Small intestine (tissue), 7 donors: ENCODE measurements at regions not wholly inside any gene's neighbourhood (a gene's known extent, or its start where the extent isn't known, plus 50 kb on each side); places are given as distances from the start of the nearest gene placed in this dataset.
"Not testable (repeated sequence)": the region's sequence is repeated elsewhere in the genome, so short reads cannot be mapped to it uniquely, and the experiment has no call there.

Experiments
- DNase-seq, 2 donors: peaks; one replicate each; pipeline versions ENCODE4 v3.0.0 to v3.0.0-alpha.2; 2013
- FAIRE-seq: peaks from 2 replicates; lab custom pipeline; 2012; peaks lifted over from hg19 to GRCh38; lab: Jason Lieb, UNC
- H3K27ac ChIP-seq, 3 donors: one replicate each; pipeline ENCODE4 v1.5.1; 2013; ENCODE audit warnings: low read length in 2 of 3, mild to moderate bottlenecking in 2 of 3, control low read depth in 1 of 3, inconsistent platforms in 1 of 3, low read depth in 1 of 3, moderate library complexity in 1 of 3
- H3K27me3 ChIP-seq, 3 donors: one replicate each; pipeline ENCODE4 v1.6.1; 2013; ENCODE audit warnings: low read length in 3 of 3, inconsistent platforms in 1 of 3; ENCODE audit not compliant: control insufficient read depth in 3 of 3, insufficient read depth in 3 of 3
- H3K36me3 ChIP-seq, 3 donors: one replicate each; pipeline ENCODE4 v1.6.1; 2013; ENCODE audit warnings: low read length in 3 of 3, inconsistent platforms in 1 of 3, low read depth in 1 of 3, mild to moderate bottlenecking in 1 of 3, moderate library complexity in 1 of 3; ENCODE audit not compliant: control insufficient read depth in 3 of 3, insufficient read depth in 2 of 3
- H3K4me1 ChIP-seq, 3 donors: one replicate each; pipeline ENCODE4 v1.6.1; 2013; ENCODE audit warnings: low read length in 2 of 3, inconsistent platforms in 1 of 3, low read depth in 1 of 3, mild to moderate bottlenecking in 1 of 3, moderate library complexity in 1 of 3; ENCODE audit not compliant: control insufficient read depth in 3 of 3, insufficient read depth in 2 of 3
- H3K4me3 ChIP-seq, 3 donors: one replicate each; pipeline ENCODE4 v1.5.1; 2013; ENCODE audit warnings: low read length in 3 of 3, control low read depth in 1 of 3, inconsistent platforms in 1 of 3, low read depth in 1 of 3, mild to moderate bottlenecking in 1 of 3, moderate library complexity in 1 of 3
- H3K9me3 ChIP-seq, 2 donors: one replicate each; pipeline ENCODE4 v1.6.1; 2013; ENCODE audit warnings: low read depth in 1 of 2, low read length in 1 of 2; ENCODE audit not compliant: control insufficient read depth in 2 of 2, insufficient read depth in 1 of 2
- WGBS, 3 donors: extraction: QIAGEN DNeasy Blood & Tissue Kit; methylation state at CpG; one replicate each; pipeline ENCODE4 v1.1.7; 2013; 5-methylcytosine and 5-hydroxymethylcytosine counted together
- donor health status: healthy with polysubstance abuse.
- donor health status: control.
- donor health status: control.
- donor health status: Bipolar disorder and iron deficiency.
- donor health status: healthy.

GRCh38 chr6:30814146-30815040 lies 69.9 kb upstream of the DDR1 start:
- WGBS, 3 donors, result 49 to 62% (median 55%) methylated on average over 11 of the region's 11 CpGs
- FAIRE-seq (no peak), DNase-seq (peak in 1 of 2 donors; percentile 40)
- Histone ChIP-seq H3K4me3 (no peak overlapping the region), H3K27ac (peak overlapping the region in 2 of 3 donors; percentile 55 to 60), H3K9me3 (no peaks in the 10 kb centered on the region), H3K27me3 (no peaks in the 10 kb centered on the region), H3K36me3 (no peaks in the 10 kb centered on the region), H3K4me1 (peaks cover 0 to 19% (median 3%) of the 10 kb centered on the region in 3 donors)

GRCh38 chr6:30813631-30814145 lies 69.3 kb upstream of the IER3 start:
- no peak overlapping the region for H3K4me3 ChIP-seq
- WGBS, 3 donors, result 54 to 66% (median 62%) methylated on average over 9 of the region's 9 CpGs
- H3K9me3 ChIP-seq, result no peaks in the 10 kb centered on the region
- FAIRE-seq (no peak), DNase-seq (peak in 1 of 2 donors; percentile 52)
- no peaks in the 10 kb centered on the region for H3K27me3 ChIP-seq
- peaks cover 0 to 19% (median 3%) of the 10 kb centered on the region in 3 donors for H3K4me1 ChIP-seq
- peak overlapping the region in 2 of 3 donors; percentile 60 to 64 for H3K27ac ChIP-seq
- no peaks in the 10 kb centered on the region for H3K36me3 ChIP-seq

DNA sequence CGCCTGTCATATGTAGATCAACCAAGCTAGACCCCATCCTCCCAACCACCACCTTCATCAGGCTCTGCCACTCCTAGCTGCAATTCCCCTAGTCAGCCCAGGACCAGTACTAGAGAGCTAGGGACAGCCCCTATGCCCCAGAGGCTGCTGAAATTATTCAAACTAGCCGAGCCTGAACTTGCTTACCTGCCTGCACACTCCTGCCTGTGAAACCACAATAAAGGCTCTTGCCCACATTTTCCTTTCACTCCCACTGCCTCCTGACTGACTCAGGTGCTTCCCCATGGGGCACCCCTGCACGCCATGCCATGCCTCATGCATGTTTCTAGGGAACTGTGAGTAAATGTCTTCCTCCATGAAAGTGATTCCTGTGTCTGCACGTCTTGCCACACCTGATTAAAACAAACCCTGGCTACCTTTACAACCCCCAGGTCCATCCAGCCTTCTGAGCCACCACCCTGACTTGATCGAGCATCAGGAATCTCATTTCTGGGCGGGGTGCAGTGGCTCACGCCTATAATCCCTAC lies 66.5 kb upstream of the IER3 start:
- no peaks in the 10 kb centered on the region for H3K36me3 ChIP-seq
- DNase-seq (peak in 1 of 2 donors; percentile 44), FAIRE-seq (no peak)
- H3K9me3 ChIP-seq, result no peaks in the 10 kb centered on the region
- no peak overlapping the region for H3K4me3 ChIP-seq
- H3K27me3 ChIP-seq, result no peaks in the 10 kb centered on the region
- no peak overlapping the region for H3K27ac ChIP-seq
- peaks cover 0 to 16% (median 3%) of the 10 kb centered on the region in 3 donors for H3K4me1 ChIP-seq
- 50 to 67% (median 64%) methylated on average over 7 of the region's 7 CpGs for WGBS, 3 donors

GRCh38 chr6:30807566-30807965 lies 63.2 kb upstream of the IER3 start:
- not testable (repeated sequence) for DNase-seq, H3K9me3 ChIP-seq, H3K27me3 ChIP-seq, H3K4me3 ChIP-seq, H3K36me3 ChIP-seq, FAIRE-seq, H3K27ac ChIP-seq, H3K4me1 ChIP-seq
- 89 to 97% (median 96%) methylated on average over 17 to 26 of the region's 26 CpGs for WGBS, 3 donors

- 79 to 89% (median 79%) methylated on average over 13 to 14 of the region's 14 CpGs for WGBS, 3 donors
Measured at GRCh38 chr6:30806581-30807183, 62.3 kb upstream of the IER3 start.

DNA sequence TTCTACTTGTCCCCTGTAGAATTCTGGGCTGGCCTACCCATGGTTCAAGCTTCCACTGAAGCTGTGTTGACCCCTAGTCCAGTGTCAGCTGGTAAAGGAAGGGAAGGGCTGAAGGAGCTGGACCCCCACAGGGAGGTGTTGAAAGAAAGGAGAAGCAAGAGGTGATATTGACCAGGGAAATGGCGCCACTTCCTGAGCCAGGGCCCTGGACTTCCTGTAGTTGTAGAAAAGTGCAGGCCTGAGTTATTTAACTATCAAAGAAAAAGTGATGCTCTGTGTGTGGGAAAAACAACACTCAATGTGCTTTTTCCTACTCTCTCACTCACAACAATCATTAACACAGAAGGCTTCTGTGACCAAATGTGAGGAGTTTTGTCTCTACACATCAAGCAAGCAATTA lies 60.0 kb upstream of the IER3 start:
- no peak for FAIRE-seq

More at GRCh38 chr6:30806581-30807183, 62.3 kb upstream of the IER3 start:
- Histone ChIP-seq H3K36me3 (no peaks in the 10 kb centered on the region), H3K4me1 (no peaks in the 10 kb centered on the region), H3K9me3 (no peaks in the 10 kb centered on the region), H3K27ac (no peak overlapping the region), H3K4me3 (no peak overlapping the region), H3K27me3 (no peaks in the 10 kb centered on the region)
- no peak for DNase-seq
- no peak for FAIRE-seq

GRCh38 chr6:30802731-30803130 lies 58.4 kb upstream of the IER3 start:
- WGBS, 3 donors, result 89 to 92% (median 92%) methylated on average over 1 of the region's 1 CpG
- FAIRE-seq, result no peak

More for the DNA sequence above, 60.0 kb upstream of the IER3 start:
- H3K4me3 ChIP-seq, result no peak overlapping the region
- DNase-seq, result no peak
- H3K4me1 ChIP-seq, result no peaks in the 10 kb centered on the region
- no peaks in the 10 kb centered on the region for H3K27me3 ChIP-seq
- H3K27ac ChIP-seq, result no peak overlapping the region
- 88 to 100% (median 92%) methylated on average over 1 of the region's 1 CpG for WGBS, 3 donors
- no peaks in the 10 kb centered on the region for H3K36me3 ChIP-seq
- no peaks in the 10 kb centered on the region for H3K9me3 ChIP-seq

DNA sequence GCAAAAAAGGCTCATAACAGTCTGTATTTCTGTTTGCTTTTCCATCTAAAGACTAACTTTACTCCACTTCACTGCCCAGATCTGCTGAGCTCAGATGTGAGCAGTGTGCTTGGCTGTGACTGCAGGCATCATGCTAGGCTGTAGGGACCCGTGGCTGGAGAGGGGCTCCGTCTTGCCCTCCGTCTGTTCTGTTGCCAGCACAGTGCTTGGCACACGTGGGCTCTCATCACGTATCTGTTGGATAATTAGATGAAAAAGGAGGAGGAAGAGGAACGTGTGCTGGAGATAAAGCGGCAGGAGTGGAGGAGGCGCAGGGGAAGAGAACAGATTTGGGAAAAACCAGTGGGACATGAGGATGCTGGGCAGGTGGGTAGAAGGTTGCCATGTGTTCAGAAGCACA lies 57.6 kb upstream of the IER3 start:
- H3K9me3 ChIP-seq, result no peaks in the 10 kb centered on the region
- 81 to 90% (median 89%) methylated on average over 8 of the region's 8 CpGs for WGBS, 3 donors
- FAIRE-seq, result no peak

More at GRCh38 chr6:30802731-30803130, 58.4 kb upstream of the IER3 start:
- no peaks in the 10 kb centered on the region for H3K9me3 ChIP-seq
- DNase-seq, result no peak
- H3K4me1 ChIP-seq, result no peaks in the 10 kb centered on the region
- H3K27me3 ChIP-seq, result no peaks in the 10 kb centered on the region
- H3K36me3 ChIP-seq, result no peaks in the 10 kb centered on the region
- H3K4me3 ChIP-seq, result no peak overlapping the region
- no peak overlapping the region for H3K27ac ChIP-seq

More for the DNA sequence above, 57.6 kb upstream of the IER3 start:
- Histone ChIP-seq H3K27ac (no peak overlapping the region), H3K4me1 (no peaks in the 10 kb centered on the region), H3K27me3 (no peaks in the 10 kb centered on the region), H3K4me3 (no peak overlapping the region), H3K36me3 (no peaks in the 10 kb centered on the region)
- no peak for DNase-seq
